ENCODE measurements at regions not wholly inside any gene's neighbourhood (a gene's known extent, or its start where the extent isn't known, plus 50 kb on each side); places are given as distances from the start of the nearest gene placed in this dataset.

DNA sequence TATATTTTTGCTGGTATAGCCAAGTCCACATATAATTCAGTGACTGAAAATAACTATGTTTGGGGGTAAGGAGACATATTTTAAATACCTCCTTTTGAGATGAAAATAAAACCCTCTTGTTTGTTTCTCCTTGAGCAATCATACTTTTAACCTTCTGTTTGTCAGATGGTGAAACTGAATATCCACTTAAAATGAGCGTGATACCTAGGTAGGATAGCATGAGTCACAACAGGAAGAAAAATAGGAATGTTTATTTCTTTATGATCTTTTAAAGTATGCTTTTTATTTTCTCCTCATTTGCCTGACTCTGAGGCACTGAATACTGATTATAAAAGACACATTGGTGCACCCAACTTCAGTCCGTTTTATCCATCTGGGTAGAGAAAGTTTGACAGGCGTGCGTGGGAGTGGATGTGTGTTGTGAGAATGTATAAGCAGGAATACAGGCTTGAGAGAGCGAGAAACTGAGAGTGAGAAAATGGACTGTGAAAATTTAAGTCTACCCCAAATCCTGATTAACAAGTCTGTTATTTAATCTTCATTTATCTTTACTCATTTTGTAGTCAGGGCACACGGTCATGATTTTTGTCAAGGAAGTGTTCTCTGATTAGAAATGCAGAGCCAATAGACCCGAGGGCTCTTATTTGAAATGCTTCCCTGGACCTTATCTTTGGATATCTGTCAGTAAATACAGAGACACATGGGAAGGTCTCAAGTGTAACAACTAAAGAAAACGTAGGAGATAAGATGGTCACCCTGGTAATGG, 62.1 kb upstream of the ANTXR2 start (continued):
- TF ChIP-seq CHD7 (IDR thresholded peaks at IDR 0.05; ENCODE audit: insufficient replicate concordance, low read length) (no peak), TAF7 (optimal IDR thresholded peaks at IDR 0.05; ENCODE audit: borderline replicate concordance, low read depth, low read length) (no peak), SP4 (IDR thresholded peaks at IDR 0.05; ENCODE audit: low read length) (no peak), RAD21 (IDR thresholded peaks at IDR 0.05 in 1 of 2, conservative IDR thresholded peaks at IDR 0.05 in 1 of 2; ENCODE audit: low read depth in 2 of 2, low read length in 2 of 2) (no peak), YY1 (IDR thresholded peaks at IDR 0.05; ENCODE audit: low read depth, low read length) (no peak), JUND (IDR thresholded peaks at IDR 0.05; ENCODE audit: low read length) (no peak), GTF2F1 (IDR thresholded peaks at IDR 0.05; ENCODE audit: borderline replicate concordance, low read depth, low read length) (no peak), TAF1 (IDR thresholded peaks at IDR 0.05; ENCODE audit: low read depth, low read length) (no peak), JUN (IDR thresholded peaks at IDR 0.05; ENCODE audit: low read depth, low read length) (no peak), CBX8 (IDR thresholded peaks at IDR 0.05; ENCODE audit: borderline replicate concordance, low read depth, low read length) (no peak), POU5F1 (IDR thresholded peaks at IDR 0.05; ENCODE audit: low read depth, low read length) (no peak)
